Activated CD4-positive, alpha-beta T cell treated with anti-CD3 and anti-CD28 coated beads, Interleukin-2, amount 10 ng/mL, durations not matched to agents 7 days and 5 days (primary cell): ENCODE measurements at regions not wholly inside any gene's neighbourhood (a gene's known extent, or its start where the extent isn't known, plus 50 kb on each side); places are given as distances from the start of the nearest gene placed in this dataset.
"Not testable (repeated sequence)": the region's sequence is repeated elsewhere in the genome, so short reads cannot be mapped to it uniquely, and the experiment has no call there.

Experiments
- CTCF ChIA-PET: fragments of 350-600 bp; sonication (Branson Sonifier 250); formaldehyde crosslinking; loops from one replicate; lab custom pipeline; 2021; ENCODE audit warnings: antibody characterized with exemption; lab: Charles Lee
- POLR2A ChIA-PET: fragments of 350-600 bp; sonication (Branson Sonifier 250); formaldehyde crosslinking; loops from one replicate; lab custom pipeline; 2021; ENCODE audit warnings: antibody characterized with exemption; lab: Charles Lee
- DNase-seq: peaks from one replicate; pipeline ENCODE4 v3.0.0-alpha.2; 2020
- H3K27ac Mint-ChIP-seq: one replicate; pipeline ENCODE4 v1.8.0; 2021; ENCODE audit warnings: mild to moderate bottlenecking, moderate library complexity, mixed read lengths
- H3K27me3 Mint-ChIP-seq: one replicate; pipeline ENCODE4 v1.8.0; 2021; ENCODE audit warnings: mixed read lengths
- H3K36me3 Mint-ChIP-seq: one replicate; pipeline ENCODE4 v1.8.0; 2021; ENCODE audit warnings: low read depth, mixed read lengths
- H3K4me1 Mint-ChIP-seq: one replicate; pipeline ENCODE4 v1.8.0; 2021; ENCODE audit warnings: mixed read lengths
- H3K4me3 Mint-ChIP-seq: one replicate; pipeline ENCODE4 v1.8.0; 2021; ENCODE audit warnings: mild to moderate bottlenecking, moderate library complexity, mixed read lengths
- H3K9me3 Mint-ChIP-seq: one replicate; pipeline ENCODE4 v1.8.0; 2021; ENCODE audit warnings: mixed read lengths

DNA sequence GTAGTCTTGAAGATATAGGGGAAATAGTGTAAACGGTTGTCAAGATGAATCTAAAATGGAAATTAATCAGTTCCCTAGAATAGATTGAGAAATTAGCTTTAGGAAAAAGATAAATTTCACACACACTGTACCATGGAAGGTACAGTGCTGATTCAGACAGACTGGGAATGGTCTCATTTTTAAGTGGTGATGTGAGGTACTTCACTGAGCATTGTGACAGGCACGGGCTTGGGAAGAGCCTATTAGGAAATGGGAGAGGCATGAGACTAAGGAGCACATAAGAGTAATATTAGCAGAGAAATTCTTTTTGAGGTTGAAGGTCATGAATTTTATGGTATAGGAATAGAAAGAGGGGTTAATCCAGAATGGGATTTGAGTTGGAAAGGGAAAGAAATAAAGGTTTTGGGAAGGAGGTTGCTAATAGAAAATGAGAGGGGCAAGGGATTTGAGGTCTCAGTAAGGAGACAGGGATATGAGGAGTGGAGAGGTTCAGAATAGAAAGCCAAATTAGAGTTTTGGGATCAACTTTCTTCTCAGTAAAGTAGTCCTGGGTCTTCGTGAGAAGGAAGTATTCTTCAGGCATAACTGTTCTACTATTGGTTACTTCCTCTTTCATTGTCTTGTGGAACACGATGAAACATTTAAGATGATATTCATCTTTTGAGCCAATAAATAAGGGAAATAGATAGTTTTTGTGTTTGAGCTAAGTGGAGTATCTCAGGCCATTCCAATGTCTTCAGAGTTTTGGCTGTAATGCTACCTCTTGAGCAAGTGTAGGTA lies 115.0 kb upstream of the FBXO28 start:
- H3K4me1 Mint-ChIP-seq, H3K9me3 Mint-ChIP-seq, H3K36me3 Mint-ChIP-seq, H3K27me3 Mint-ChIP-seq, CTCF ChIA-PET, DNase-seq, H3K27ac Mint-ChIP-seq, H3K4me3 Mint-ChIP-seq, POLR2A ChIA-PET: not testable (repeated sequence)

DNA sequence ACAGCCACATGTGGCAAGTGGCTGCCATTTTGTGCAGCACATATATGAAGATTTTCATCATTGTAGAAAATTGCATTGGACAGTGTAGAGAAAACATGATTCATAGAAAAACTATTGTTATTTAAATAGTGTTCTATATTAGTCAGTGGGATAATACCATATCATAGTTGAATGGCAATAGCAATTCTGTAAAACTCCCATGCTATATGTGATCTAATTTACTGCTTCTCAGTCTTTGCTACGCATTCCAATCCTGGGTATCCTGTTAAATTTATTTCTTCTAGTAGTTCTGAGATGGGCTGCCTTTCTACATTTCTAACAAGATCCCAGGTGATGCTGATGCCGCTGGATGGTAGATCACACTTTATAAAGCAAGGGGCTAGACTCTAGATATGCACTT lies 117.5 kb upstream of the FBXO28 start:
- H3K27ac Mint-ChIP-seq, H3K4me3 Mint-ChIP-seq, POLR2A ChIA-PET: not testable (repeated sequence)

DNA sequence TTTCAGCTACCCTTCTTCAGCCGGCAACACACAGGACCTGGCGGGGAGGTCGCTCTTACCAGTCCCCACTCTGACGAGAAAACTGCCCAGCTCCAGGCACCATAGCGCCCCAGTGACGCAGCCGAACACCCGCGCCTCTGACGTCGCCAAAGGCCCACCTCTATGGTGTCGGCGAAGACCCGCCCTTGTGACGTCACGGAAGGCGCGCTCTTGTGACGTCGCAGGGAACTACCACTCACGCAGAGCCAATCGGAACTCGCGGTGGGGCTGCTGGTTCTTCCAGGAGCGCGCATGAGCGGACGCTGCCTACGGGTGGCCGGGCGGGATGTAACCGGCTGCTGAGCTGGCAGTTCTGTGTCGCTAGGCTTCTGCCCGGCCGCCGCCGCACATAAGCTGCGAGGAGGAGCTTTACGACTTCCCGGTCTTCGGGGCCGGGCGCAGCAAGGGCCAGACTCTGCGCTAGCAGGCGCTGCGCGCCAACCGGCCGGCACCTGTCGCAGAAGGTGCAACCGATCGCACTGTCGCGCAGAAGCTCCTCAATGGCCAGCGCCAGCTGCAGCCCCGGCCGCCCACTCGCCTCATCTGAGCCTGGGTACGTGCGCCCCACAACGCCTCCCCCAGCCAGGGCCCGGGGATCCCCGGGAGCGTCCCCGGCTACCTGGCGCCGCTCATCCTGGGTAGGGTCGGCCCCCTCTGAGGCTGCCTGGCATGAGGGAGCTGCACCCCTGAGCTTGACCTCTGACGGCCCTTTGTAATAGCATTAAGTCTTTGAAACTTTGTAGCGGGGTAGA lies 121.3 kb upstream of the FBXO28 start:
- peak; percentile 100 for DNase-seq
- Mint-ChIP-seq H3K4me1 (peaks cover 11% of the 10 kb centered on the region), H3K27ac (peak overlapping the region; percentile 99), H3K4me3 (peak overlapping the region; percentile 96)
- H3K9me3 Mint-ChIP-seq, CTCF ChIA-PET, H3K27me3 Mint-ChIP-seq, H3K36me3 Mint-ChIP-seq: not testable (repeated sequence)
- POLR2A ChIA-PET = interaction anchor here (0.6 kb wide), 1 partner anchor 218 kb away, joined by 3 read pairs; no protein-coding TSS in a partner anchor

More for the DNA sequence above, 117.5 kb upstream of the FBXO28 start:
- H3K27me3 Mint-ChIP-seq, H3K36me3 Mint-ChIP-seq, DNase-seq, H3K4me1 Mint-ChIP-seq, CTCF ChIA-PET, H3K9me3 Mint-ChIP-seq: not testable (repeated sequence)

- H3K27ac Mint-ChIP-seq = peak overlapping the region; percentile 81
- H3K27me3 Mint-ChIP-seq, DNase-seq, H3K9me3 Mint-ChIP-seq, POLR2A ChIA-PET, H3K36me3 Mint-ChIP-seq: not testable (repeated sequence)
- peaks cover 14% of the 10 kb centered on the region for H3K4me1 Mint-ChIP-seq
- H3K4me3 Mint-ChIP-seq = peak overlapping the region; percentile 22
- CTCF ChIA-PET = interaction anchor here (0.6 kb wide), 1 partner anchor 498 kb away, joined by 3 read pairs; no protein-coding TSS in a partner anchor
Observed at GRCh38 chr1:223991297-223991857, 122.5 kb upstream of the FBXO28 start.

DNA sequence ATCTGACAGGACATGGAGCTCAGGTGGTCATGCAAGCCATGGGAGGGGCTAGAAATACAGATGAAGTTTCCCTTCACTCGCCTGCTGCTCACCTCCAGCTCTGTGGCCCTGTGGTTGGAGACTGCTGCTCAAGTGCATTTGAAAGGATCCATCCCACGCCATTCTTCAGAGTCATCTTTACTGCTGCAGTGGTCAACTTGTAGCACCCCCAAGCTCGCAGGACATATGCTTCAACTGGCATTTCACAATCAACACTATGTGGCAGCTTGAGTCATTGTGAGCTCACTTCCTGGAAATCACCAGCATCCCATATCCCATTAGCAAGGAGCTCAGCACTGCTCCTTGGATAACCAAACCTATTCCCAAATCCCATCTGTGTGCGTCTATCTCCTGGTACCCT lies 116.2 kb upstream of the TP53BP2 start:
- H3K27ac Mint-ChIP-seq, H3K9me3 Mint-ChIP-seq, POLR2A ChIA-PET, H3K4me3 Mint-ChIP-seq, H3K4me1 Mint-ChIP-seq, H3K27me3 Mint-ChIP-seq, CTCF ChIA-PET, H3K36me3 Mint-ChIP-seq, DNase-seq: not testable (repeated sequence)

DNA sequence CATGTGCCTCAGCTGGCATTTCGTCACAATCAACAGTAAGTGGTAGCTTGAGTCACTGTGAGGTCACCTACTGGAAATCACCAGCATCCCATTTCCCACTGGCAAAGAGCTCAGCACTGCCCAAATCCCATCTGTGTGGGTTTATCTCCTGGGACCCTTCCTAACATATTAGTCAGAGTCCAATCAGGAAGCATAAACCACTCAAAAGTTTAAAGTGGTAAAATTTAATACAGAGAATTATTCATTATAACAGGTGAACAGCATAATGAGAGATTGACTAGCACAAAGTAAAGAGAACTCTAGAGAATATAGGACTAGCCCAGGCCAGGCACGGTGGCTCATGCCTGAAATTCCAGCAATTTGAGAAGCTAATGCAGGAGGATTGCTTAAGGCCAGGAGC lies 107.1 kb upstream of the TP53BP2 start:
- H3K4me1 Mint-ChIP-seq, H3K27me3 Mint-ChIP-seq, CTCF ChIA-PET, H3K36me3 Mint-ChIP-seq, POLR2A ChIA-PET, DNase-seq, H3K9me3 Mint-ChIP-seq, H3K4me3 Mint-ChIP-seq, H3K27ac Mint-ChIP-seq: not testable (repeated sequence)

DNA sequence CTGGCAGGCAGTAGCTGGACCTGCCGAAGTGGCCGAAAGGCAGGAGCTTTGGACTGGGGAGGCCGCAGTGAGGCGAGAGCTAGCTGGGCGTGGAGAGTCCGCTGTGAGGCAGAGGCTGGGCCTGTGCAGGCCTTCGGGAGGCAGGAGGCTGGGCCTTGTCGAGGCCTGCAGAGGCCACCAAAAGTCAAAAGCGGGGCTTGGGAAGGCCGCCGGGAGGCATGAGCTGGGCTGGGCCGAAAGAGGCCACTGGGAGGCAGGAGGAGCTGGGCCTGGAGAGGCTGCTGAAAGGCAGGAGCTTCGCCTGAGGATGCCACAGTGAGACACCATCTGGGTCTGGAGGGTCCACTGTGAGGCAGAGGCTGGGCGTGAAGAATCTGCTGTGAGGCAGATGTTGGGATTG lies 105.8 kb upstream of the TP53BP2 start:
- H3K36me3 Mint-ChIP-seq, CTCF ChIA-PET, H3K27ac Mint-ChIP-seq, POLR2A ChIA-PET, H3K9me3 Mint-ChIP-seq, H3K4me3 Mint-ChIP-seq, H3K27me3 Mint-ChIP-seq, H3K4me1 Mint-ChIP-seq, DNase-seq: not testable (repeated sequence)

GRCh38 chr1:223949944-223950343 lies 104.2 kb upstream of the TP53BP2 start:
- CTCF ChIA-PET, H3K4me3 Mint-ChIP-seq, H3K36me3 Mint-ChIP-seq, POLR2A ChIA-PET, H3K27me3 Mint-ChIP-seq, H3K27ac Mint-ChIP-seq, H3K9me3 Mint-ChIP-seq, H3K4me1 Mint-ChIP-seq, DNase-seq: not testable (repeated sequence)

DNA sequence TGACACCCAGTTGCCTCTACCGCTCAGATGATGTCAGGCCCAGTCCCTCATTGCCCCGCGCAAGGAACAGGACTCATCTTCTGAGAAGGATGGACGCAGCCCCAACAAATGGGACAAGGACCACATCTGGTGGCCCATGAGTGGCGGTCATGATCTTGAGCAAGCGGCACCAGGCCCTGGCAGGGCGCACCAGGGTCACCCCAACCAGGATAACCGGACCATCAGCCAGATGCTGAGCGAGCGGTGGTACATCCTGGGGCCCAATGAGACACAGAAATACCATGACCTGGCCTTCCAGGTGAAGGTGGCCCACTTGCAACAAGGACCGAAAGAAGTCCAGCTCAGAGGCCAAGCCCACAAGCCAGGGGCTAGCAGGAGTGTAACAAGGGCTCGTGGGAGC lies 102.3 kb upstream of the TP53BP2 start:
- DNase-seq, H3K36me3 Mint-ChIP-seq, H3K9me3 Mint-ChIP-seq, H3K27ac Mint-ChIP-seq, H3K4me3 Mint-ChIP-seq, CTCF ChIA-PET, H3K4me1 Mint-ChIP-seq, POLR2A ChIA-PET, H3K27me3 Mint-ChIP-seq: not testable (repeated sequence)

GRCh38 chr1:223936592-223936991 lies 90.8 kb upstream of the TP53BP2 start:
- POLR2A ChIA-PET, H3K4me3 Mint-ChIP-seq, H3K27me3 Mint-ChIP-seq, H3K36me3 Mint-ChIP-seq, CTCF ChIA-PET, H3K27ac Mint-ChIP-seq, H3K4me1 Mint-ChIP-seq, DNase-seq, H3K9me3 Mint-ChIP-seq: not testable (repeated sequence)

DNA sequence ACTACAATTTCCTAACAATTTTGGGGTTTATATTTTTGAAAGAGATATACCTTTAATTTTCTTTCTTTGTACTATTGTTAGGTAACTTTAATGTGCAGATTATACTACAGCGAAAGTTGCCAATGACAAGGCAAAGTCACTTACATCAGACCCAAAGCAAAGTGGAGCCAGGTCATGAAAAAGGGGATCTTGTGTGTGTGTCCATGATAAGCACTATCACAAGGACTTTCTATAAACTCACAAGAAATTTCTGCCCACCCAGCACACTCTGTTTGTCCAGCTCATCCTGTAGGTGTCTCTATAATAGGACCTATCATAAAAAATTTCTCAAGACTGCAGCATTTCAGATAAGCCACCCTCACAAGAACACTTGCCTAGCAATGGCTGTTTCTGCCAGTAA lies 85.7 kb upstream of the TP53BP2 start:
- H3K4me1 Mint-ChIP-seq, POLR2A ChIA-PET, H3K27ac Mint-ChIP-seq, H3K4me3 Mint-ChIP-seq, DNase-seq, H3K27me3 Mint-ChIP-seq, H3K9me3 Mint-ChIP-seq, CTCF ChIA-PET, H3K36me3 Mint-ChIP-seq: not testable (repeated sequence)

GRCh38 chr1:223920805-223921204 lies 75.1 kb upstream of the TP53BP2 start:
- H3K4me1 Mint-ChIP-seq, H3K27me3 Mint-ChIP-seq, CTCF ChIA-PET, H3K9me3 Mint-ChIP-seq, POLR2A ChIA-PET, H3K27ac Mint-ChIP-seq, H3K36me3 Mint-ChIP-seq, H3K4me3 Mint-ChIP-seq: not testable (repeated sequence)
- DNase-seq = peak; percentile 10

DNA sequence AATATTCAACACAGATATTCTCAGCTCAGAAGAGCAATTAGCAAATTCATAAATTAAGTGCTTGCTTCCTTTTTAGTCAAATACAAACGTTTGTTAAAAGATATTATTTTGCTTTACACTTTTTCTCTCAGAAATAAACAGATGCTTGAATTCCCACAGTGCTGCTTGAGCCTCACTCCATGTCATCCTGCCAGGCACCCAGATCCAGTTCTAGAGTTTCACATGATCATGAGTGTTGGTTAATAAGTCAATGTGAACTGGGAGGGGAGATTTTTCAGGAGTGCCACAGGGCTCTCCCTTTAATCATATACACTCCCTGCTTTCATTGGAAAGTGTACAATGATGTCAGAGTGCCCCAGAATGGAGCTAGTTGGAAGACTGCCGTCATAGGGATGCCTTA lies 69.7 kb upstream of the TP53BP2 start:
- H3K9me3 Mint-ChIP-seq, H3K36me3 Mint-ChIP-seq, H3K27me3 Mint-ChIP-seq, DNase-seq, H3K4me1 Mint-ChIP-seq, H3K27ac Mint-ChIP-seq, POLR2A ChIA-PET, H3K4me3 Mint-ChIP-seq, CTCF ChIA-PET: not testable (repeated sequence)
